BE2C (cell line): ENCODE measurements at regions not wholly inside any gene's neighbourhood (a gene's known extent, or its start where the extent isn't known, plus 50 kb on each side); places are given as distances from the start of the nearest gene placed in this dataset.

Experiments
- DNase-seq: peaks from one replicate; pipeline ENCODE4 v3.0.0-alpha.2; 2020
- H3K27me3 ChIP-seq: fragments of 250-450 bp; sonication (Bioruptor Pico); 2 replicates; pipeline ENCODE4 v1.5.1; 2020; ENCODE audit warnings: mild to moderate bottlenecking
- H3K36me3 ChIP-seq: fragments of 250-450 bp; sonication (Bioruptor Pico); 2 replicates; pipeline ENCODE4 v1.5.1; 2020; ENCODE audit warnings: mild to moderate bottlenecking
- H3K4me1 ChIP-seq: fragments of 250-450 bp; sonication (Bioruptor Pico); 2 replicates; pipeline ENCODE4 v1.5.1; 2020
- H3K4me3 ChIP-seq: 2 replicates; pipeline ENCODE4 v1.5.1; 2011; ENCODE audit warnings: low read depth, low read length
- H3K9me3 ChIP-seq: fragments of 250-450 bp; sonication (Bioruptor Pico); 2 replicates; pipeline ENCODE4 v1.5.1; 2020
- CTCF ChIP-seq: IDR thresholded peaks from 2 replicates; pipeline ENCODE4 v1.5.1; 2012; ENCODE audit warnings: mild to moderate bottlenecking, low read depth, low read length

DNA sequence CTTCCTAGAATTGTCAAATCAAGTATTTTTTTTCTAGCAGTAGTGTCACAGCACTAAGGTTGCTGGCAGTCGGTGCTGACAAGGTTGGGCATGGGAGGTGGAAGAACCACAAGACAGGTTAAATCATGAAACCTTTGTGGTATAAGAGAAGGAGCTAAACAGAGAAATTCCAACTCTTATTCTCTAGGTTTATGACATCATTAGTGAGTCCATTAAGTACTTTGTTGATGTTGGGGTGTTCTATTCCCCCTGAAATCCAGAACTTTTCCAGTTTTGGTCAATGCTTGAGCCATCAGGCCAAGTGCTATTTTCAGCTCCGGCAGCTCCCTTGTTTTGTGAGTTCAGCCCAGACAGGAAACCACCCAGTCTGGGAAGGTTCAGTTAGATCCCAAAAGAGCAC, 206.0 kb upstream of the SOX9 start:
- H3K36me3 ChIP-seq = no peaks in the 10 kb centered on the region
- H3K27me3 ChIP-seq = no peaks in the 10 kb centered on the region
- H3K4me3 ChIP-seq = no peak overlapping the region
- H3K4me1 ChIP-seq = no peaks in the 10 kb centered on the region
- TF ChIP-seq CTCF = no peak
- no peak for DNase-seq
- H3K9me3 ChIP-seq = no peaks in the 10 kb centered on the region

DNA sequence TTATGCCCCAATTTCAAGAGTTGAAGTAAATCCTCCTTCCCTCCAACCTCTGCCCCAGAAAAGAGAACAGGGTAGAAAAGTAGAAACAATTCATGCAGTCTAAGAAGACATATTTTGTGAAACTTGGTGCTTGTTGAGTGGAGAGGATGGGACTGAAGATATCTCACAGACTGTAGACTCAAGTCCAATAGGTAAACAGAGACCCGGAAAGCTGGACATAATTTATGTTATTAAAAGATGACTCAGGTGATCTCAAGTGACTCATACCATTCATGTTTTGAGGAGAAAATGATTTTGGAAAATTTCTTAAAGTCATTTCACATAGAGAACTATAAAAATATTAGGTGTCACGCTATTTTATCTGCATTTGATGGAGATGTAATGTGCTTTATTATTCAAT, 203.1 kb upstream of the SOX9 start:
- H3K9me3 ChIP-seq = no peaks in the 10 kb centered on the region
- H3K27me3 ChIP-seq = no peaks in the 10 kb centered on the region
- no peak overlapping the region for H3K4me3 ChIP-seq
- no peak for DNase-seq
- no peaks in the 10 kb centered on the region for H3K36me3 ChIP-seq
- no peaks in the 10 kb centered on the region for H3K4me1 ChIP-seq
- TF ChIP-seq CTCF = no peak

DNA sequence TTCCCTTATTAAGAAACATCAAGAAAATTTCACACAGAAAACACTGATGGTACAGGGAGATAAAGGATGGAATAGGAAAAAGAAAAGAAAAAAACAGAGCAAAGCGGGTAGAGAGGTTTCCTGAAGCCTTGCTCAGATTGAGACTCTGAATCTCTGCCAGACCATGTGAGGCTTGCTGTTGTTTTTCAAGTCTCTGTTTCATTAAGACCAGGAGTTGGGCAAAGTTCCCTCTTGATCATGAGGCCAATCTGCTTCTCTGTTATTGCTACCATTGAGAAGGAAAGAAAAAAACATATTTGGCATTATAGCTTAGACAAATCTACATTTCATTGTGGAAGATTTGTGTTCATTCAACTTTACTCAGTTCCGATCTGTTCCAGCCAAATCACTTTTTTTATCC, 201.6 kb upstream of the SOX9 start:
- H3K9me3 ChIP-seq = no peaks in the 10 kb centered on the region
- no peaks in the 10 kb centered on the region for H3K27me3 ChIP-seq
- no peak for TF ChIP-seq CTCF
- H3K36me3 ChIP-seq = no peaks in the 10 kb centered on the region
- no peak for DNase-seq
- no peaks in the 10 kb centered on the region for H3K4me1 ChIP-seq
- H3K4me3 ChIP-seq = no peak overlapping the region

- no peak for TF ChIP-seq CTCF
- no peaks in the 10 kb centered on the region for H3K4me1 ChIP-seq
- no peaks in the 10 kb centered on the region for H3K36me3 ChIP-seq
- DNase-seq = no peak
- H3K4me3 ChIP-seq = no peak overlapping the region
- H3K9me3 ChIP-seq = no peaks in the 10 kb centered on the region
- no peaks in the 10 kb centered on the region for H3K27me3 ChIP-seq
Measured at GRCh38 chr17:71919896-71920295, 200.9 kb upstream of the SOX9 start.

DNA sequence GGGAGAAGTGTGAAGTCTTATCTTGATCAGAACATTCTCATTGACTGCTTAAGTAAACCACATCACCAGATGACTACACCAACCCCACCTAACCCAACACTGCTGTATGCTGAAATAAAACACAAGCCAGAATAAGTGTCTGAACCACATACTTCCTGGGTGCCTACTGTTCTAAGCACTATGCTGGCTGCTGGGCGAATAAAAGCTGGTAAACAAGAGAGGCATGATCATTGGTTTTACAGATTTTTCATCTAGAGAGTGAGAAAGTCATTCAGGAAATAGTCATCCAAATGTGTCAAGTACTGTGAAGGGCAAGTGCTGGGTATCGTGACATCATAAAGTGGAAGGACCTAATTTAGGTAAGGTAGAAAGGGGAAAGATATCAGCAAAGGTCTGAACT, 199.0 kb upstream of the SOX9 start:
- no peaks in the 10 kb centered on the region for H3K36me3 ChIP-seq
- no peaks in the 10 kb centered on the region for H3K4me1 ChIP-seq
- H3K4me3 ChIP-seq = no peak overlapping the region
- H3K27me3 ChIP-seq = no peaks in the 10 kb centered on the region
- no peak for TF ChIP-seq CTCF
- DNase-seq = no peak
- no peaks in the 10 kb centered on the region for H3K9me3 ChIP-seq

- Histone ChIP-seq H3K4me3 (no peak overlapping the region), H3K36me3 (no peaks in the 10 kb centered on the region), H3K27me3 (no peaks in the 10 kb centered on the region), H3K4me1 (no peaks in the 10 kb centered on the region), H3K9me3 (no peaks in the 10 kb centered on the region)
- TF ChIP-seq CTCF = no peak
- DNase-seq = no peak
Measured at GRCh38 chr17:71922439-71922838, 198.4 kb upstream of the SOX9 start.
